ENCODE measurements at regions not wholly inside any gene's neighbourhood (a gene's known extent, or its start where the extent isn't known, plus 50 kb on each side); places are given as distances from the start of the nearest gene placed in this dataset.

DNA sequence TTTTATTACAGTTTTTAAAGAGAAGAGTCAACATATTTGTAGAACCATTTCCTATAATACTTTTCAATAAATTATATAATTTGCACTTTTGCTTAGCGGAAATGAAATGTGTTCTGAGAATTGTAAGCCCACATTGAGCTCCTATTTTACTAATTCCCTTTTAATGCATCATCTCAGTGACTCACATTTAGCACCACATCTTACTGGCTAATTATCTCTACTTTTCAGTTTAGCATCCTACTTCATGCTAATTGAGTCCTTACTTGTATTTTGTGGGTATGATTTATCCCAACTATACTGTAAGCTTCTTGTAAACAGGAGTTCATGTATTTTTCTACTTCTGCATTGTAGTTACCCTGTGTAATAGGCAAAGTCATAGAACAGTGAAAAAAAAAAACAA, 67.5 kb downstream of the TMX1 start:
- Mint-ChIP-seq H3K36me3 (ENCODE audit: low read depth) (no peaks in the 10 kb centered on the region), H3K27ac (no peak overlapping the region), H3K4me1 (ENCODE audit: low read depth) (no peaks in the 10 kb centered on the region), H3K9me3 (no peaks in the 10 kb centered on the region), H3K4me3 (no peak overlapping the region), H3K27me3 (no peaks in the 10 kb centered on the region)
- Histone ChIP-seq H3K27ac (ENCODE audit: low read depth in 1 of 2, low read length in 2 of 2) (no peak overlapping the region), H3K27me3 (ENCODE audit: control insufficient read depth in 1 of 2, insufficient read depth in 2 of 2, low read length in 2 of 2) (peaks cover 0 to 2% of the 10 kb centered on the region in 2 experiments), H3K36me3 (ENCODE audit: insufficient read depth, low read length) (no peaks in the 10 kb centered on the region), H3K9me3 (ENCODE audit: control insufficient read depth in 1 of 2, insufficient read depth in 1 of 2, low read length in 2 of 2) (no peaks in the 10 kb centered on the region), H3K4me1 (ENCODE audit: insufficient read depth, low read length) (no peaks in the 10 kb centered on the region), H3K4me3 (ENCODE audit: low read length) (no peak overlapping the region)
- intact Hi-C loops (cut with DNase I, micrococcal nuclease), result no loop called here
- ATAC-seq (ENCODE audit: poor library complexity) (no peak), DNase-seq (no peak)
- ChIA-PET POLR2A (no interaction called here), CTCF (interaction anchor here (0.6 kb wide), 1 partner anchor 729 kb away, joined by 3 read pairs; no protein-coding TSS in a partner anchor)
- TF ChIP-seq, protein P1, sequence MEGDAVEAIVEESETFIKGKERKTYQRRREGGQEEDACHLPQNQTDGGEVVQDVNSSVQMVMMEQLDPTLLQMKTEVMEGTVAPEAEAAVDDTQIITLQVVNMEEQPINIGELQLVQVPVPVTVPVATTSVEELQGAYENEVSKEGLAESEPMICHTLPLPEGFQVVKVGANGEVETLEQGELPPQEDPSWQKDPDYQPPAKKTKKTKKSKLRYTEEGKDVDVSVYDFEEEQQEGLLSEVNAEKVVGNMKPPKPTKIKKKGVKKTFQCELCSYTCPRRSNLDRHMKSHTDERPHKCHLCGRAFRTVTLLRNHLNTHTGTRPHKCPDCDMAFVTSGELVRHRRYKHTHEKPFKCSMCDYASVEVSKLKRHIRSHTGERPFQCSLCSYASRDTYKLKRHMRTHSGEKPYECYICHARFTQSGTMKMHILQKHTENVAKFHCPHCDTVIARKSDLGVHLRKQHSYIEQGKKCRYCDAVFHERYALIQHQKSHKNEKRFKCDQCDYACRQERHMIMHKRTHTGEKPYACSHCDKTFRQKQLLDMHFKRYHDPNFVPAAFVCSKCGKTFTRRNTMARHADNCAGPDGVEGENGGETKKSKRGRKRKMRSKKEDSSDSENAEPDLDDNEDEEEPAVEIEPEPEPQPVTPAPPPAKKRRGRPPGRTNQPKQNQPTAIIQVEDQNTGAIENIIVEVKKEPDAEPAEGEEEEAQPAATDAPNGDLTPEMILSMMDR (IDR thresholded peaks at IDR 0.05), result no peak

GRCh38 chr14:51308866-51309265, 68.8 kb downstream of the TMX1 start:
- Histone ChIP-seq H3K4me3 (ENCODE audit: low read length) (no peak overlapping the region), H3K4me1 (ENCODE audit: insufficient read depth, low read length) (no peaks in the 10 kb centered on the region), H3K27ac (ENCODE audit: low read depth in 1 of 2, low read length in 2 of 2) (no peak overlapping the region), H3K36me3 (ENCODE audit: insufficient read depth, low read length) (no peaks in the 10 kb centered on the region), H3K27me3 (ENCODE audit: control insufficient read depth in 1 of 2, insufficient read depth in 2 of 2, low read length in 2 of 2) (peaks cover 0 to 2% of the 10 kb centered on the region in 2 experiments), H3K9me3 (ENCODE audit: control insufficient read depth in 1 of 2, insufficient read depth in 1 of 2, low read length in 2 of 2) (no peaks in the 10 kb centered on the region)
- ATAC-seq (ENCODE audit: poor library complexity) (no peak), DNase-seq (no peak)
- H3K27ac Mint-ChIP-seq, result no peak overlapping the region
- H3K27me3 Mint-ChIP-seq, result no peaks in the 10 kb centered on the region
- intact Hi-C loops (cut with DNase I, micrococcal nuclease), result no loop called here
- no peak overlapping the region for H3K4me3 Mint-ChIP-seq
- TF ChIP-seq, protein P1 (IDR thresholded peaks at IDR 0.05), result no peak
- ChIA-PET CTCF (no interaction called here), POLR2A (no interaction called here)
- no peaks in the 10 kb centered on the region for H3K36me3 Mint-ChIP-seq (ENCODE audit: low read depth)
- H3K9me3 Mint-ChIP-seq, result no peaks in the 10 kb centered on the region
- H3K4me1 Mint-ChIP-seq (ENCODE audit: low read depth), result no peaks in the 10 kb centered on the region

GRCh38 chr14:51310505-51310944, 70.5 kb downstream of the TMX1 start:
- Mint-ChIP-seq H3K4me1 (ENCODE audit: low read depth) (no peaks in the 10 kb centered on the region), H3K9me3 (no peaks in the 10 kb centered on the region), H3K27me3 (no peaks in the 10 kb centered on the region), H3K36me3 (ENCODE audit: low read depth) (no peaks in the 10 kb centered on the region), H3K27ac (no peak overlapping the region), H3K4me3 (no peak overlapping the region)
- ATAC-seq (ENCODE audit: poor library complexity), result no peak
- no peaks in the 10 kb centered on the region for H3K27me3 ChIP-seq (ENCODE audit: control insufficient read depth in 1 of 2, insufficient read depth in 2 of 2, low read length in 2 of 2)
- H3K4me1 ChIP-seq (ENCODE audit: insufficient read depth, low read length), result no peaks in the 10 kb centered on the region
- ChIA-PET CTCF (no interaction called here), POLR2A (no interaction called here)
- no peaks in the 10 kb centered on the region for H3K36me3 ChIP-seq (ENCODE audit: insufficient read depth, low read length)
- intact Hi-C loops (cut with DNase I, micrococcal nuclease), result no loop called here
- H3K27ac ChIP-seq (ENCODE audit: low read depth in 1 of 2, low read length in 2 of 2), result no peak overlapping the region
- no peaks in the 10 kb centered on the region for H3K9me3 ChIP-seq (ENCODE audit: control insufficient read depth in 1 of 2, insufficient read depth in 1 of 2, low read length in 2 of 2)
- no peak overlapping the region for H3K4me3 ChIP-seq (ENCODE audit: low read length)
- TF ChIP-seq, protein P1 (IDR thresholded peaks at IDR 0.05), result no peak
- no peak for DNase-seq
